ENCODE measurements at regions not wholly inside any gene's neighbourhood (a gene's known extent, or its start where the extent isn't known, plus 50 kb on each side); places are given as distances from the start of the nearest gene placed in this dataset.

- no peaks in the 10 kb centered on the region for H3K36me3 ChIP-seq
- Mint-ChIP-seq H3K4me3 (no peak overlapping the region), H3K27me3 (ENCODE audit: insufficient read depth, low read depth) (peaks cover 4% of the 10 kb centered on the region), H3K27ac (no peak overlapping the region), H3K36me3 (peaks cover 1% of the 10 kb centered on the region), H3K9me3 (peaks cover 21% of the 10 kb centered on the region), H3K4me1 (peaks cover 42% of the 10 kb centered on the region)
- H3K4me3 ChIP-seq, result no peak overlapping the region
- no peaks in the 10 kb centered on the region for H3K27me3 ChIP-seq
- H2AFZ ChIP-seq (replicated peaks), result no peak overlapping the region
- no peak for TF ChIP-seq EZH2phosphoT487 (IDR thresholded peaks at IDR 0.05)
- TF ChIP-seq CTCF (IDR thresholded peaks at IDR 0.05), result peak; percentile 50
- no peak for TF ChIP-seq EZH2 (IDR thresholded peaks at IDR 0.05)
- no peaks in the 10 kb centered on the region for H3K79me2 ChIP-seq (ENCODE audit: low read depth)
- H3K9ac ChIP-seq, result no peak overlapping the region
- no peak overlapping the region for H3K4me2 ChIP-seq
- H3K9me3 ChIP-seq (ENCODE audit: low read depth), result no peaks in the 10 kb centered on the region
- DNase-seq (ENCODE audit: low spot score), result peak; percentile 51
- no peak overlapping the region for H3K27ac ChIP-seq
- H3F3A ChIP-seq (ENCODE audit: low read depth), result no peaks in the 10 kb centered on the region
- no peaks in the 10 kb centered on the region for H4K20me1 ChIP-seq (ENCODE audit: low read depth)
- H3K4me1 ChIP-seq, result no peaks in the 10 kb centered on the region
These were observed 406.9 kb downstream of the CDH26 start for GRCh38 chr20:60365064-60365666.

- Histone ChIP-seq H2AFZ (replicated peaks) (no peak overlapping the region), H3K27me3 (no peaks in the 10 kb centered on the region), H3K36me3 (no peaks in the 10 kb centered on the region), H3K4me2 (no peak overlapping the region), H3K4me1 (no peaks in the 10 kb centered on the region), H4K20me1 (ENCODE audit: low read depth) (no peaks in the 10 kb centered on the region), H3K79me2 (ENCODE audit: low read depth) (no peaks in the 10 kb centered on the region), H3K27ac (no peak overlapping the region), H3K9ac (no peak overlapping the region), H3K4me3 (no peak overlapping the region), H3F3A (ENCODE audit: low read depth) (no peaks in the 10 kb centered on the region), H3K9me3 (ENCODE audit: low read depth) (no peaks in the 10 kb centered on the region)
- H3K36me3 Mint-ChIP-seq, result peaks cover 1% of the 10 kb centered on the region
- DNase-seq (ENCODE audit: low spot score), result no peak
- no peak overlapping the region for H3K4me3 Mint-ChIP-seq
- peaks cover 21% of the 10 kb centered on the region for H3K9me3 Mint-ChIP-seq
- no peak overlapping the region for H3K27ac Mint-ChIP-seq
- peaks cover 37% of the 10 kb centered on the region for H3K4me1 Mint-ChIP-seq
- TF ChIP-seq EZH2 (IDR thresholded peaks at IDR 0.05) (no peak), CTCF (IDR thresholded peaks at IDR 0.05) (no peak), EZH2phosphoT487 (IDR thresholded peaks at IDR 0.05) (no peak)
- H3K27me3 Mint-ChIP-seq (ENCODE audit: insufficient read depth, low read depth), result peaks cover 4% of the 10 kb centered on the region
These were observed 407.7 kb downstream of the CDH26 start for GRCh38 chr20:60365882-60366281.

- no peak overlapping the region for H3K9ac ChIP-seq
These were observed 413.2 kb downstream of the CDH26 start for GRCh38 chr20:60371384-60371783.

More at GRCh38 chr20:60371384-60371783, 413.2 kb downstream of the CDH26 start:
- Mint-ChIP-seq H3K9me3 (peaks cover 21% of the 10 kb centered on the region), H3K4me3 (no peak overlapping the region), H3K36me3 (peaks cover 1% of the 10 kb centered on the region), H3K27me3 (ENCODE audit: insufficient read depth, low read depth) (peaks cover 15% of the 10 kb centered on the region), H3K4me1 (no peaks in the 10 kb centered on the region), H3K27ac (no peak overlapping the region)
- TF ChIP-seq EZH2 (IDR thresholded peaks at IDR 0.05), result no peak
- no peak for TF ChIP-seq EZH2phosphoT487 (IDR thresholded peaks at IDR 0.05)
- peak; percentile 24 for TF ChIP-seq CTCF (IDR thresholded peaks at IDR 0.05)
- Histone ChIP-seq H4K20me1 (ENCODE audit: low read depth) (no peaks in the 10 kb centered on the region), H3F3A (ENCODE audit: low read depth) (no peaks in the 10 kb centered on the region), H3K79me2 (ENCODE audit: low read depth) (no peaks in the 10 kb centered on the region), H2AFZ (replicated peaks) (no peak overlapping the region), H3K27ac (no peak overlapping the region), H3K4me2 (no peak overlapping the region), H3K9me3 (ENCODE audit: low read depth) (no peaks in the 10 kb centered on the region), H3K27me3 (no peaks in the 10 kb centered on the region), H3K4me1 (no peaks in the 10 kb centered on the region), H3K36me3 (no peaks in the 10 kb centered on the region), H3K4me3 (no peak overlapping the region)
- no peak for DNase-seq (ENCODE audit: low spot score)
